Keratinocyte (primary cell): ENCODE measurements at regions not wholly inside any gene's neighbourhood (a gene's known extent, or its start where the extent isn't known, plus 50 kb on each side); places are given as distances from the start of the nearest gene placed in this dataset.
A peak's percentile ranks its signal among the peaks of the same experiment; 100 is the strongest.

Source experiments
- DNase-seq: peaks from one replicate; pipeline ENCODE4 v3.0.0-alpha.2; 2011; ENCODE audit warnings: low read depth, missing footprints, low spot score
- FAIRE-seq: peaks from 2 replicates; lab custom pipeline; 2011; peaks lifted over from hg19 to GRCh38; lab: Jason Lieb, UNC
- H2AFZ ChIP-seq: 2 replicates; pipeline ENCODE4 v1.6.0; 2012; ENCODE audit warnings: low read length, control low read depth, inconsistent platforms; ENCODE audit not compliant: control insufficient read depth
- H3K27ac ChIP-seq: 2 replicates; pipeline ENCODE4 v1.5.1; 2011; ENCODE audit warnings: low read length; ENCODE audit not compliant: control insufficient read depth, insufficient read depth
- H3K27me3 ChIP-seq: 3 replicates; pipeline ENCODE4 v1.6.0; 2011; ENCODE audit warnings: low read length; ENCODE audit not compliant: control insufficient read depth, insufficient read depth; ENCODE audit errors: extremely low read depth
- H3K36me3 ChIP-seq, 2 experiments: 2 replicates in 1 of 2; 3 replicates in 1 of 2; pipeline ENCODE4 v1.5.1; 2011; ENCODE audit warnings: low read length in 2 of 2, mild to moderate bottlenecking in 1 of 2; ENCODE audit not compliant: control insufficient read depth in 2 of 2, insufficient read depth in 2 of 2; ENCODE audit errors: extremely low read depth in 1 of 2
- H3K4me1 ChIP-seq: 3 replicates; pipeline ENCODE4 v1.5.1; 2011; ENCODE audit warnings: low read length; ENCODE audit not compliant: control insufficient read depth, insufficient read depth; ENCODE audit errors: extremely low read depth
- H3K4me2 ChIP-seq: 3 replicates; pipeline ENCODE4 v1.6.0; 2011; ENCODE audit warnings: low read depth, low read length; ENCODE audit not compliant: control insufficient read depth, insufficient read depth; ENCODE audit errors: extremely low read depth
- H3K4me3 ChIP-seq, 3 experiments: fragments of 200-600 bp in 1 of 3; sonication (generic) in 1 of 3; 2 replicates in 2 of 3; 3 replicates in 1 of 3; pipeline ENCODE4 v1.5.1; 2011 to 2016; ENCODE audit warnings: low read length in 3 of 3, mild to moderate bottlenecking in 3 of 3, control low read depth in 2 of 3, inconsistent platforms in 1 of 3, low read depth in 1 of 3, mixed read lengths in 1 of 3, mixed run types in 1 of 3, moderate library complexity in 1 of 3; ENCODE audit not compliant: control insufficient read depth in 2 of 3, insufficient read depth in 2 of 3; ENCODE audit errors: extremely low read depth in 1 of 3
- H3K79me2 ChIP-seq: 2 replicates; pipeline ENCODE4 v1.6.0; 2012; ENCODE audit warnings: low read length; ENCODE audit not compliant: control insufficient read depth, insufficient read depth
- H3K9ac ChIP-seq: 3 replicates; pipeline ENCODE4 v1.6.0; 2011; ENCODE audit warnings: low read length; ENCODE audit not compliant: control insufficient read depth, insufficient read depth; ENCODE audit errors: extremely low read depth
- H3K9me1 ChIP-seq: 3 replicates; pipeline ENCODE4 v1.6.0; 2011; ENCODE audit warnings: low read length; ENCODE audit not compliant: control insufficient read depth, insufficient read depth; ENCODE audit errors: extremely low read depth
- H3K9me3 ChIP-seq: 2 replicates; pipeline ENCODE4 v1.5.1; 2012; ENCODE audit warnings: low read depth, low read length; ENCODE audit not compliant: control insufficient read depth
- H4K20me1 ChIP-seq: 3 replicates; pipeline ENCODE4 v1.6.0; 2011; ENCODE audit warnings: low read length; ENCODE audit not compliant: control insufficient read depth, insufficient read depth; ENCODE audit errors: extremely low read depth
- CTCF ChIP-seq, 3 experiments: IDR thresholded peaks in 1 of 3; conservative IDR thresholded peaks in 1 of 3; optimal IDR thresholded peaks in 1 of 3; 2 replicates in 2 of 3; 3 replicates in 1 of 3; pipeline versions ENCODE3 to v1.5.1; 2011; ENCODE audit warnings: low read length in 3 of 3, mild to moderate bottlenecking in 3 of 3, moderate library complexity in 2 of 3, control low read depth in 1 of 3, inconsistent platforms in 1 of 3; ENCODE audit not compliant: insufficient read depth in 2 of 3; ENCODE audit errors: extremely low read depth in 1 of 3
- EZH2 ChIP-seq: IDR thresholded peaks from one replicate; pipeline ENCODE4 v1.6.1; 2012; ENCODE audit warnings: inconsistent platforms, mild to moderate bottlenecking, low read length, moderate library complexity
- dilution Hi-C: fragments of 300-500 bp; cut with MboI; formaldehyde crosslinking; loops from one replicate; pipeline ENCODE4 v1.7.0; 2020; ENCODE audit warnings: low sequenced_read_pairs; ENCODE audit not compliant: extremely low pct_ligation_motif_present

- Histone ChIP-seq H2AFZ (no peak overlapping the region), H3K4me2 (no peak overlapping the region), H3K9me1 (peaks cover 4% of the 10 kb centered on the region), H3K79me2 (peaks cover 85% of the 10 kb centered on the region), H3K4me1 (peaks cover 31% of the 10 kb centered on the region), H3K27ac (peak overlapping the region; percentile 57), H4K20me1 (peaks cover 13% of the 10 kb centered on the region), H3K4me3 (no peak overlapping the region), H3K9me3 (no peaks in the 10 kb centered on the region), H3K9ac (no peak overlapping the region), H3K36me3 (peaks cover 26 to 27% of the 10 kb centered on the region in 2 experiments), H3K27me3 (no peaks in the 10 kb centered on the region)
- TF ChIP-seq EZH2: no peak
- no peak for TF ChIP-seq CTCF (optimal IDR thresholded peaks at IDR 0.05 in 1 of 3, IDR thresholded peaks at IDR 0.05 in 1 of 3, conservative IDR thresholded peaks at IDR 0.05 in 1 of 3; ENCODE audit: extremely low read depth in 1 of 3, insufficient read depth in 2 of 3, low read length in 3 of 3)
- dilution Hi-C loops: no loop called here
- DNase-seq (no peak), FAIRE-seq (no peak)
Measured at GRCh38 chr9:110133608-110134210, 74.2 kb downstream of the C9orf152 start.

- no peaks in the 10 kb centered on the region for H3K9me3 ChIP-seq
- no peak overlapping the region for H3K9ac ChIP-seq
- no peak overlapping the region for H3K27ac ChIP-seq
- H3K36me3 ChIP-seq: peaks cover 32% of the 10 kb centered on the region in 2 experiments
- FAIRE-seq: no peak
- no peak for DNase-seq
- H4K20me1 ChIP-seq: peaks cover 17% of the 10 kb centered on the region
- dilution Hi-C loops: no loop called here
- peaks cover 86% of the 10 kb centered on the region for H3K79me2 ChIP-seq
- H3K27me3 ChIP-seq: no peaks in the 10 kb centered on the region
- no peak overlapping the region for H3K4me3 ChIP-seq
- no peak for TF ChIP-seq CTCF (optimal IDR thresholded peaks at IDR 0.05 in 1 of 3, IDR thresholded peaks at IDR 0.05 in 1 of 3, conservative IDR thresholded peaks at IDR 0.05 in 1 of 3; ENCODE audit: extremely low read depth in 1 of 3, insufficient read depth in 2 of 3, low read length in 3 of 3)
- TF ChIP-seq EZH2: no peak
- no peak overlapping the region for H3K4me2 ChIP-seq
- H2AFZ ChIP-seq: no peak overlapping the region
- H3K4me1 ChIP-seq: peaks cover 34% of the 10 kb centered on the region
- H3K9me1 ChIP-seq: peaks cover 6% of the 10 kb centered on the region
Measured at GRCh38 chr9:110135846-110136245, 72.1 kb downstream of the C9orf152 start.
